ENCODE measurements at regions not wholly inside any gene's neighbourhood (a gene's known extent, or its start where the extent isn't known, plus 50 kb on each side); places are given as distances from the start of the nearest gene placed in this dataset.

GRCh38 chr5:164998142-164998541, 1492.7 kb downstream of the MAT2B start:
- DNase-seq = no peak
- no peaks in the 10 kb centered on the region for H3K4me1 Mint-ChIP-seq
- H3K9me3 Mint-ChIP-seq = peaks cover 1 to 38% (median 11%) of the 10 kb centered on the region in 6 donors
- no peak overlapping the region for H3K27ac Mint-ChIP-seq
- peaks cover 0 to 2% (median 1%) of the 10 kb centered on the region in 3 donors for H3K27me3 Mint-ChIP-seq (ENCODE audit: low read depth in 3 of 3)
- H3K36me3 Mint-ChIP-seq = peaks cover 0 to 4% (median 3%) of the 10 kb centered on the region in 3 donors
- no peak overlapping the region for H3K4me3 Mint-ChIP-seq

GRCh38 chr5:164998590-164998989, 1493.2 kb downstream of the MAT2B start:
- Mint-ChIP-seq H3K27ac (no peak overlapping the region), H3K4me1 (no peaks in the 10 kb centered on the region), H3K27me3 (ENCODE audit: low read depth in 3 of 3) (peaks cover 0 to 2% (median 1%) of the 10 kb centered on the region in 3 donors), H3K4me3 (no peak overlapping the region), H3K36me3 (peaks cover 0 to under 1% (median 0%) of the 10 kb centered on the region in 3 donors), H3K9me3 (peaks cover 3 to 34% (median 9%) of the 10 kb centered on the region in 6 donors)
- DNase-seq = no peak

- Mint-ChIP-seq H3K27ac (no peak overlapping the region), H3K4me3 (no peak overlapping the region), H3K27me3 (ENCODE audit: low read depth in 3 of 3) (peaks cover 0 to 1% (median 0%) of the 10 kb centered on the region in 3 donors), H3K9me3 (peaks cover 0 to 32% (median 4%) of the 10 kb centered on the region in 6 donors), H3K4me1 (no peaks in the 10 kb centered on the region), H3K36me3 (no peaks in the 10 kb centered on the region)
- DNase-seq = no peak
Observed at GRCh38 chr5:165000479-165001190, 1495.2 kb downstream of the MAT2B start.

- Mint-ChIP-seq H3K9me3 (peaks cover 0 to 38% (median 6%) of the 10 kb centered on the region in 6 donors), H3K4me3 (no peak overlapping the region), H3K27me3 (ENCODE audit: low read depth in 3 of 3) (no peaks in the 10 kb centered on the region), H3K4me1 (no peaks in the 10 kb centered on the region), H3K36me3 (no peaks in the 10 kb centered on the region), H3K27ac (no peak overlapping the region)
- DNase-seq = no peak
Observed at GRCh38 chr5:165003283-165003682, 1497.9 kb downstream of the MAT2B start.

- Mint-ChIP-seq H3K9me3 (peaks cover 0 to 29% (median 5%) of the 10 kb centered on the region in 6 donors), H3K36me3 (no peaks in the 10 kb centered on the region), H3K27ac (no peak overlapping the region), H3K4me1 (no peaks in the 10 kb centered on the region), H3K4me3 (no peak overlapping the region), H3K27me3 (ENCODE audit: low read depth in 3 of 3) (no peaks in the 10 kb centered on the region)
- DNase-seq = no peak
Observed at GRCh38 chr5:165004175-165004574, 1498.8 kb downstream of the MAT2B start.

- peaks cover 2 to 3% (median 2%) of the 10 kb centered on the region in 3 donors for H3K27me3 Mint-ChIP-seq (ENCODE audit: low read depth in 3 of 3)
- no peak for DNase-seq
Observed at GRCh38 chr5:165014439-165014838, 1509.0 kb downstream of the MAT2B start.

GRCh38 chr5:165015126-165015525, 1509.7 kb downstream of the MAT2B start:
- peaks cover 4 to 20% (median 9%) of the 10 kb centered on the region in 6 donors for H3K9me3 Mint-ChIP-seq
- no peaks in the 10 kb centered on the region for H3K36me3 Mint-ChIP-seq
- H3K4me1 Mint-ChIP-seq = no peaks in the 10 kb centered on the region
- no peak for DNase-seq
- no peak overlapping the region for H3K27ac Mint-ChIP-seq
- H3K4me3 Mint-ChIP-seq = no peak overlapping the region
- peaks cover 2 to 3% (median 2%) of the 10 kb centered on the region in 3 donors for H3K27me3 Mint-ChIP-seq (ENCODE audit: low read depth in 3 of 3)

More at GRCh38 chr5:165014439-165014838, 1509.0 kb downstream of the MAT2B start:
- H3K36me3 Mint-ChIP-seq = no peaks in the 10 kb centered on the region
- no peak overlapping the region for H3K27ac Mint-ChIP-seq
- no peaks in the 10 kb centered on the region for H3K4me1 Mint-ChIP-seq
- H3K9me3 Mint-ChIP-seq = peaks cover 4 to 20% (median 8%) of the 10 kb centered on the region in 6 donors
- no peak overlapping the region for H3K4me3 Mint-ChIP-seq

GRCh38 chr5:165015547-165015946, 1510.1 kb downstream of the MAT2B start:
- peaks cover 2 to 3% (median 2%) of the 10 kb centered on the region in 3 donors for H3K27me3 Mint-ChIP-seq (ENCODE audit: low read depth in 3 of 3)
- H3K27ac Mint-ChIP-seq = no peak overlapping the region
- H3K4me1 Mint-ChIP-seq = no peaks in the 10 kb centered on the region
- DNase-seq = no peak
- H3K9me3 Mint-ChIP-seq = peaks cover 6 to 25% (median 11%) of the 10 kb centered on the region in 6 donors
- no peaks in the 10 kb centered on the region for H3K36me3 Mint-ChIP-seq
- no peak overlapping the region for H3K4me3 Mint-ChIP-seq

- peaks cover 2 to 29% (median 10%) of the 10 kb centered on the region in 6 donors for H3K9me3 Mint-ChIP-seq
- H3K27me3 Mint-ChIP-seq (ENCODE audit: low read depth in 3 of 3) = no peaks in the 10 kb centered on the region
- no peaks in the 10 kb centered on the region for H3K36me3 Mint-ChIP-seq
- no peak overlapping the region for H3K27ac Mint-ChIP-seq
- H3K4me1 Mint-ChIP-seq = no peaks in the 10 kb centered on the region
- DNase-seq = no peak
- H3K4me3 Mint-ChIP-seq = no peak overlapping the region
Observed at GRCh38 chr5:165026971-165027370, 1521.6 kb downstream of the MAT2B start.

GRCh38 chr5:165028356-165028755, 1522.9 kb downstream of the MAT2B start:
- Mint-ChIP-seq H3K9me3 (peaks cover 2 to 24% (median 8%) of the 10 kb centered on the region in 6 donors), H3K4me1 (no peaks in the 10 kb centered on the region), H3K4me3 (no peak overlapping the region), H3K36me3 (no peaks in the 10 kb centered on the region), H3K27me3 (ENCODE audit: low read depth in 3 of 3) (no peaks in the 10 kb centered on the region), H3K27ac (no peak overlapping the region)
- DNase-seq = no peak

GRCh38 chr5:165029099-165029870, 1523.9 kb downstream of the MAT2B start:
- Mint-ChIP-seq H3K4me1 (no peaks in the 10 kb centered on the region), H3K9me3 (peaks cover 2 to 17% (median 3%) of the 10 kb centered on the region in 6 donors), H3K4me3 (no peak overlapping the region), H3K27ac (no peak overlapping the region), H3K36me3 (no peaks in the 10 kb centered on the region), H3K27me3 (ENCODE audit: low read depth in 3 of 3) (no peaks in the 10 kb centered on the region)
- no peak for DNase-seq

GRCh38 chr5:165030971-165031370, 1525.6 kb downstream of the MAT2B start:
- Mint-ChIP-seq H3K4me1 (no peaks in the 10 kb centered on the region), H3K27me3 (ENCODE audit: low read depth in 3 of 3) (no peaks in the 10 kb centered on the region), H3K4me3 (no peak overlapping the region), H3K27ac (no peak overlapping the region), H3K36me3 (no peaks in the 10 kb centered on the region), H3K9me3 (peaks cover 0 to 13% (median 4%) of the 10 kb centered on the region in 6 donors)
- DNase-seq = no peak

GRCh38 chr5:165031371-165031770, 1526.0 kb downstream of the MAT2B start:
- Mint-ChIP-seq H3K4me3 (no peak overlapping the region), H3K9me3 (peaks cover 0 to 13% (median 3%) of the 10 kb centered on the region in 6 donors), H3K4me1 (no peaks in the 10 kb centered on the region), H3K27me3 (ENCODE audit: low read depth in 3 of 3) (no peaks in the 10 kb centered on the region), H3K36me3 (no peaks in the 10 kb centered on the region), H3K27ac (no peak overlapping the region)
- DNase-seq = no peak

- Mint-ChIP-seq H3K4me3 (no peak overlapping the region), H3K27ac (no peak overlapping the region), H3K36me3 (no peaks in the 10 kb centered on the region), H3K27me3 (ENCODE audit: low read depth in 3 of 3) (peaks cover 0 to 1% (median 0%) of the 10 kb centered on the region in 3 donors), H3K4me1 (no peaks in the 10 kb centered on the region), H3K9me3 (peaks cover 0 to 25% (median 1%) of the 10 kb centered on the region in 6 donors)
- DNase-seq = no peak
Observed at GRCh38 chr5:165035520-165035919, 1530.1 kb downstream of the MAT2B start.
